Lower leg skin (tissue), 3 donors: ENCODE measurements at regions not wholly inside any gene's neighbourhood (a gene's known extent, or its start where the extent isn't known, plus 50 kb on each side); places are given as distances from the start of the nearest gene placed in this dataset.

Source experiments
- CTCF ChIP-seq, 3 donors: fragments of 450-650 bp; IDR thresholded peaks; one replicate each; pipeline ENCODE4 v1.5.1; 2016; ENCODE audit warnings: antibody characterized with exemption in 3 of 3, mild to moderate bottlenecking in 3 of 3, moderate library complexity in 2 of 3
- POLR2A ChIP-seq, 2 donors: fragments of 450-650 bp; IDR thresholded peaks; one replicate each; pipeline ENCODE4 v1.6.1; 2016 to 2017; ENCODE audit warnings: antibody characterized with exemption in 2 of 2, mild to moderate bottlenecking in 1 of 2, moderate library complexity in 1 of 2

GRCh38 chr4:133524369-133524768 lies 375.3 kb downstream of the PCDH10 start:
- TF ChIP-seq POLR2A (IDR thresholded peaks at IDR 0.05) (no peak), CTCF (IDR thresholded peaks at IDR 0.05) (no peak)
